ENCODE measurements at regions not wholly inside any gene's neighbourhood (a gene's known extent, or its start where the extent isn't known, plus 50 kb on each side); places are given as distances from the start of the nearest gene placed in this dataset.

- no peak overlapping the region for H3K27ac ChIP-seq
- H3K36me3 ChIP-seq: no peaks in the 10 kb centered on the region
- no peak overlapping the region for H3K4me3 ChIP-seq
- no peaks in the 10 kb centered on the region for H3K27me3 ChIP-seq (replicated peaks)
- DNase-seq (ENCODE audit: low read depth in 1 of 2, low spot score in 2 of 2): no peak
- no peaks in the 10 kb centered on the region for H3K4me1 ChIP-seq (replicated peaks)
- H3K9me3 ChIP-seq (replicated peaks): no peaks in the 10 kb centered on the region
Observed at GRCh38 chr20:40486297-40486696, 202.7 kb downstream of the MAFB start.

- no peak overlapping the region for H3K4me3 ChIP-seq
- no peaks in the 10 kb centered on the region for H3K4me1 ChIP-seq (replicated peaks)
- H3K27ac ChIP-seq: no peak overlapping the region
- H3K27me3 ChIP-seq (replicated peaks): no peaks in the 10 kb centered on the region
- no peaks in the 10 kb centered on the region for H3K9me3 ChIP-seq (replicated peaks)
- DNase-seq (ENCODE audit: low read depth in 1 of 2, low spot score in 2 of 2): no peak
- no peaks in the 10 kb centered on the region for H3K36me3 ChIP-seq
Observed at GRCh38 chr20:40481743-40482458, 207.1 kb downstream of the MAFB start.

- Histone ChIP-seq H3K27ac (no peak overlapping the region), H3K9me3 (replicated peaks) (no peaks in the 10 kb centered on the region), H3K36me3 (no peaks in the 10 kb centered on the region), H3K4me1 (replicated peaks) (no peaks in the 10 kb centered on the region), H3K4me3 (no peak overlapping the region), H3K27me3 (replicated peaks) (no peaks in the 10 kb centered on the region)
- no peak for DNase-seq (ENCODE audit: low read depth in 1 of 2, low spot score in 2 of 2)
Observed at GRCh38 chr20:40481337-40481736, 207.7 kb downstream of the MAFB start.

GRCh38 chr20:40477805-40478204 is 211.2 kb downstream of the MAFB start:
- no peak overlapping the region for H3K27ac ChIP-seq
- H3K36me3 ChIP-seq: no peaks in the 10 kb centered on the region
- no peaks in the 10 kb centered on the region for H3K27me3 ChIP-seq (replicated peaks)
- no peaks in the 10 kb centered on the region for H3K9me3 ChIP-seq (replicated peaks)
- no peaks in the 10 kb centered on the region for H3K4me1 ChIP-seq (replicated peaks)
- no peak for DNase-seq (ENCODE audit: low read depth in 1 of 2, low spot score in 2 of 2)
- no peak overlapping the region for H3K4me3 ChIP-seq

- Histone ChIP-seq H3K4me1 (replicated peaks) (no peaks in the 10 kb centered on the region), H3K4me3 (no peak overlapping the region), H3K27me3 (replicated peaks) (no peaks in the 10 kb centered on the region), H3K27ac (no peak overlapping the region), H3K36me3 (no peaks in the 10 kb centered on the region), H3K9me3 (replicated peaks) (no peaks in the 10 kb centered on the region)
- no peak for DNase-seq (ENCODE audit: low read depth in 1 of 2, low spot score in 2 of 2)
Observed at GRCh38 chr20:40476461-40476860, 212.6 kb downstream of the MAFB start.

GRCh38 chr20:40472905-40473304 is 216.1 kb downstream of the MAFB start:
- Histone ChIP-seq H3K4me1 (replicated peaks) (no peaks in the 10 kb centered on the region), H3K27ac (no peak overlapping the region)
- no peak for DNase-seq (ENCODE audit: low read depth in 1 of 2, low spot score in 2 of 2)

GRCh38 chr20:40471261-40471629 is 217.8 kb downstream of the MAFB start:
- no peak for DNase-seq (ENCODE audit: low read depth in 1 of 2, low spot score in 2 of 2)
- Histone ChIP-seq H3K4me1 (replicated peaks) (no peaks in the 10 kb centered on the region), H3K9me3 (replicated peaks) (no peaks in the 10 kb centered on the region), H3K27ac (no peak overlapping the region), H3K4me3 (no peak overlapping the region), H3K36me3 (no peaks in the 10 kb centered on the region), H3K27me3 (replicated peaks) (no peaks in the 10 kb centered on the region)

More at GRCh38 chr20:40472905-40473304, 216.1 kb downstream of the MAFB start:
- Histone ChIP-seq H3K4me3 (no peak overlapping the region), H3K27me3 (replicated peaks) (no peaks in the 10 kb centered on the region), H3K36me3 (no peaks in the 10 kb centered on the region), H3K9me3 (replicated peaks) (no peaks in the 10 kb centered on the region)

GRCh38 chr20:40470445-40471260 is 218.4 kb downstream of the MAFB start:
- Histone ChIP-seq H3K4me1 (replicated peaks) (no peaks in the 10 kb centered on the region), H3K36me3 (no peaks in the 10 kb centered on the region)

GRCh38 chr20:40468759-40469158 is 220.3 kb downstream of the MAFB start:
- no peak for DNase-seq (ENCODE audit: low read depth in 1 of 2, low spot score in 2 of 2)
- Histone ChIP-seq H3K4me3 (no peak overlapping the region), H3K4me1 (replicated peaks) (no peaks in the 10 kb centered on the region), H3K27me3 (replicated peaks) (no peaks in the 10 kb centered on the region), H3K27ac (no peak overlapping the region), H3K9me3 (replicated peaks) (no peaks in the 10 kb centered on the region), H3K36me3 (no peaks in the 10 kb centered on the region)

More at GRCh38 chr20:40470445-40471260, 218.4 kb downstream of the MAFB start:
- Histone ChIP-seq H3K4me3 (no peak overlapping the region), H3K27ac (no peak overlapping the region), H3K9me3 (replicated peaks) (no peaks in the 10 kb centered on the region), H3K27me3 (replicated peaks) (no peaks in the 10 kb centered on the region)
- no peak for DNase-seq (ENCODE audit: low read depth in 1 of 2, low spot score in 2 of 2)

- no peak for DNase-seq (ENCODE audit: low read depth in 1 of 2, low spot score in 2 of 2)
- Histone ChIP-seq H3K4me1 (replicated peaks) (no peaks in the 10 kb centered on the region), H3K27me3 (replicated peaks) (no peaks in the 10 kb centered on the region), H3K36me3 (no peaks in the 10 kb centered on the region), H3K4me3 (no peak overlapping the region), H3K9me3 (replicated peaks) (no peaks in the 10 kb centered on the region), H3K27ac (no peak overlapping the region)
Observed at GRCh38 chr20:40467703-40468411, 221.2 kb downstream of the MAFB start.

GRCh38 chr20:40467067-40467466 is 222.0 kb downstream of the MAFB start:
- Histone ChIP-seq H3K4me1 (replicated peaks) (no peaks in the 10 kb centered on the region), H3K27ac (no peak overlapping the region), H3K9me3 (replicated peaks) (no peaks in the 10 kb centered on the region), H3K4me3 (no peak overlapping the region), H3K36me3 (no peaks in the 10 kb centered on the region), H3K27me3 (replicated peaks) (no peaks in the 10 kb centered on the region)
- no peak for DNase-seq (ENCODE audit: low read depth in 1 of 2, low spot score in 2 of 2)

- H3K27me3 ChIP-seq (replicated peaks): no peaks in the 10 kb centered on the region
- no peak for DNase-seq (ENCODE audit: low read depth in 1 of 2, low spot score in 2 of 2)
- no peak overlapping the region for H3K27ac ChIP-seq
- no peaks in the 10 kb centered on the region for H3K4me1 ChIP-seq (replicated peaks)
- H3K4me3 ChIP-seq: no peak overlapping the region
- H3K36me3 ChIP-seq: no peaks in the 10 kb centered on the region
- H3K9me3 ChIP-seq (replicated peaks): no peaks in the 10 kb centered on the region
Observed at GRCh38 chr20:40464731-40465208, 224.3 kb downstream of the MAFB start.

- H3K36me3 ChIP-seq: no peaks in the 10 kb centered on the region
- H3K4me1 ChIP-seq (replicated peaks): no peaks in the 10 kb centered on the region
- H3K4me3 ChIP-seq: no peak overlapping the region
- H3K27ac ChIP-seq: no peak overlapping the region
- no peaks in the 10 kb centered on the region for H3K9me3 ChIP-seq (replicated peaks)
- DNase-seq (ENCODE audit: low read depth in 1 of 2, low spot score in 2 of 2): no peak
- no peaks in the 10 kb centered on the region for H3K27me3 ChIP-seq (replicated peaks)
Observed at GRCh38 chr20:40463171-40463570, 225.9 kb downstream of the MAFB start.

- DNase-seq (ENCODE audit: low read depth in 1 of 2, low spot score in 2 of 2): no peak
Observed at GRCh38 chr20:40462566-40462965, 226.5 kb downstream of the MAFB start.

More at GRCh38 chr20:40462566-40462965, 226.5 kb downstream of the MAFB start:
- no peak overlapping the region for H3K4me3 ChIP-seq
- no peaks in the 10 kb centered on the region for H3K4me1 ChIP-seq (replicated peaks)
- H3K27ac ChIP-seq: no peak overlapping the region
- H3K9me3 ChIP-seq (replicated peaks): no peaks in the 10 kb centered on the region
- no peaks in the 10 kb centered on the region for H3K36me3 ChIP-seq
- H3K27me3 ChIP-seq (replicated peaks): no peaks in the 10 kb centered on the region
